ENCODE measurements at regions not wholly inside any gene's neighbourhood (a gene's known extent, or its start where the extent isn't known, plus 50 kb on each side); places are given as distances from the start of the nearest gene placed in this dataset.

- no peak for DNase-seq (ENCODE audit: low spot score)
- in situ Hi-C loops (cut with MboI; ENCODE audit: low sequenced_read_pairs, unreplicated experiment): loop anchor here (25.0 kb wide), 1 partner anchor 987 kb away; no protein-coding TSS in a partner anchor
- TF ChIP-seq CTCF (IDR thresholded peaks at IDR 0.05; ENCODE audit: borderline replicate concordance, control extremely low read depth, extremely low read depth, insufficient read depth, missing control alignments): no peak
These were observed 233.6 kb upstream of the RPS6KA3 start for GRCh38 chrX:20500171-20500865.

GRCh38 chrX:20499763-20500162, 233.1 kb upstream of the RPS6KA3 start:
- in situ Hi-C loops (cut with MboI; ENCODE audit: low sequenced_read_pairs, unreplicated experiment): loop anchor here (25.0 kb wide), 1 partner anchor 988 kb away; no protein-coding TSS in a partner anchor
- no peak for TF ChIP-seq CTCF (IDR thresholded peaks at IDR 0.05; ENCODE audit: borderline replicate concordance, control extremely low read depth, extremely low read depth, insufficient read depth, missing control alignments)
- DNase-seq (ENCODE audit: low spot score): no peak

- in situ Hi-C loops (cut with MboI; ENCODE audit: low sequenced_read_pairs, unreplicated experiment): no loop called here
- no peak for TF ChIP-seq CTCF (IDR thresholded peaks at IDR 0.05; ENCODE audit: borderline replicate concordance, control extremely low read depth, extremely low read depth, insufficient read depth, missing control alignments)
- no peak for DNase-seq (ENCODE audit: low spot score)
These were observed 232.3 kb upstream of the RPS6KA3 start for GRCh38 chrX:20498851-20499635.

- in situ Hi-C loops (cut with MboI; ENCODE audit: low sequenced_read_pairs, unreplicated experiment): no loop called here
- no peak for TF ChIP-seq CTCF (IDR thresholded peaks at IDR 0.05; ENCODE audit: borderline replicate concordance, control extremely low read depth, extremely low read depth, insufficient read depth, missing control alignments)
- no peak for DNase-seq (ENCODE audit: low spot score)
These were observed 228.9 kb upstream of the RPS6KA3 start for GRCh38 chrX:20495575-20495974.

GRCh38 chrX:20488473-20488872, 221.8 kb upstream of the RPS6KA3 start:
- DNase-seq (ENCODE audit: low spot score): no peak
- in situ Hi-C loops (cut with MboI; ENCODE audit: low sequenced_read_pairs, unreplicated experiment): no loop called here
- TF ChIP-seq CTCF (IDR thresholded peaks at IDR 0.05; ENCODE audit: borderline replicate concordance, control extremely low read depth, extremely low read depth, insufficient read depth, missing control alignments): no peak

GRCh38 chrX:20487227-20487626, 220.5 kb upstream of the RPS6KA3 start:
- TF ChIP-seq CTCF (IDR thresholded peaks at IDR 0.05; ENCODE audit: borderline replicate concordance, control extremely low read depth, extremely low read depth, insufficient read depth, missing control alignments): no peak
- in situ Hi-C loops (cut with MboI; ENCODE audit: low sequenced_read_pairs, unreplicated experiment): no loop called here
- no peak for DNase-seq (ENCODE audit: low spot score)
